ENCODE measurements at regions not wholly inside any gene's neighbourhood (a gene's known extent, or its start where the extent isn't known, plus 50 kb on each side); places are given as distances from the start of the nearest gene placed in this dataset.

GRCh38 chr2:38170733-38171132 lies 94.8 kb upstream of the CYP1B1 start:
- no peak for DNase-seq

- no peak for DNase-seq
Measured at GRCh38 chr2:38170067-38170466, 94.1 kb upstream of the CYP1B1 start.

- no peak for DNase-seq
Measured at GRCh38 chr2:38168710-38169480, 92.9 kb upstream of the CYP1B1 start.

- DNase-seq, result no peak
Measured at GRCh38 chr2:38167968-38168350, 92.0 kb upstream of the CYP1B1 start.

GRCh38 chr2:38165698-38166097 lies 89.7 kb upstream of the CYP1B1 start:
- no peak for DNase-seq

- no peak for DNase-seq
Measured at GRCh38 chr2:38164881-38165280, 88.9 kb upstream of the CYP1B1 start.

- DNase-seq, result no peak
Measured at GRCh38 chr2:38163579-38163978, 87.6 kb upstream of the CYP1B1 start.

- no peak for DNase-seq
Measured at GRCh38 chr2:38163006-38163405, 87.1 kb upstream of the CYP1B1 start.

GRCh38 chr2:38160516-38160915 lies 84.6 kb upstream of the CYP1B1 start:
- DNase-seq, result no peak

- DNase-seq, result no peak
Measured at GRCh38 chr2:38159597-38159996, 83.6 kb upstream of the CYP1B1 start.

GRCh38 chr2:38159191-38159590 lies 83.2 kb upstream of the CYP1B1 start:
- no peak for DNase-seq

- DNase-seq, result no peak
Measured at GRCh38 chr2:38158378-38159118, 82.6 kb upstream of the CYP1B1 start.

GRCh38 chr2:38156436-38156835 lies 80.5 kb upstream of the CYP1B1 start:
- DNase-seq, result no peak

- DNase-seq, result no peak
Measured at GRCh38 chr2:38155015-38155414, 79.1 kb upstream of the CYP1B1 start.

GRCh38 chr2:38154395-38154794 lies 78.4 kb upstream of the CYP1B1 start:
- DNase-seq, result no peak

GRCh38 chr2:38153476-38154135 lies 77.7 kb upstream of the CYP1B1 start:
- no peak for DNase-seq

GRCh38 chr2:38152913-38153312 lies 77.0 kb upstream of the CYP1B1 start:
- DNase-seq, result no peak

GRCh38 chr2:38152035-38152434 lies 76.1 kb upstream of the CYP1B1 start:
- no peak for DNase-seq

- DNase-seq, result no peak
Measured at GRCh38 chr2:38149531-38149930, 73.6 kb upstream of the CYP1B1 start.

GRCh38 chr2:38148501-38148900 lies 72.5 kb upstream of the CYP1B1 start:
- no peak for DNase-seq

- no peak for DNase-seq
Measured at GRCh38 chr2:38147333-38148121, 71.6 kb upstream of the CYP1B1 start.

GRCh38 chr2:38146907-38147307 lies 71.0 kb upstream of the CYP1B1 start:
- peak; percentile 34 for DNase-seq

GRCh38 chr2:38146275-38146906 lies 70.4 kb upstream of the CYP1B1 start:
- peak; percentile 28 for DNase-seq

Measured in activated CD4-positive, alpha-beta T cell treated with anti-CD3 and anti-CD28 coated beads, Interleukin-2, Interleukin-6, amounts not matched to agents 100 ng/mL and 50 ng/mL, durations not matched to agents 16 hours and 8 hours (primary cell).